Neural progenitor cell (in vitro differentiated cells): ENCODE measurements at regions not wholly inside any gene's neighbourhood (a gene's known extent, or its start where the extent isn't known, plus 50 kb on each side); places are given as distances from the start of the nearest gene placed in this dataset.

ENCODE experiments used
- DNase-seq: peaks from one replicate; pipeline ENCODE4 v3.0.0-alpha.2; 2016; ENCODE audit warnings: low spot score
- H2AFZ ChIP-seq: fragments of 200-600 bp; sonication (generic); replicated peaks from 2 replicates; pipeline ENCODE4 v1.6.1; 2016; ENCODE audit warnings: antibody characterized with exemption
- H3F3A ChIP-seq: fragments of 200-600 bp; sonication (generic); 2 replicates; pipeline ENCODE4 v1.6.1; 2016; ENCODE audit warnings: antibody characterized with exemption, low read depth
- H3K27ac ChIP-seq: fragments of 200-600 bp; sonication (generic); 2 replicates; pipeline ENCODE4 v1.5.1; 2016; ENCODE audit warnings: mild to moderate bottlenecking
- H3K27me3 ChIP-seq: fragments of 200-600 bp; sonication (generic); 2 replicates; pipeline ENCODE4 v1.6.1; 2016; ENCODE audit warnings: mild to moderate bottlenecking, moderate library complexity
- H3K36me3 ChIP-seq: fragments of 200-600 bp; sonication (generic); 2 replicates; pipeline ENCODE4 v1.5.1; 2016
- H3K4me1 ChIP-seq: fragments of 200-600 bp; sonication (generic); 2 replicates; pipeline ENCODE4 v1.6.1; 2016; ENCODE audit warnings: mixed run types
- H3K4me2 ChIP-seq: fragments of 200-600 bp; sonication (generic); 2 replicates; pipeline ENCODE4 v1.6.1; 2016
- H3K4me3 ChIP-seq: fragments of 200-600 bp; sonication (generic); 2 replicates; pipeline ENCODE4 v1.5.1; 2016
- H3K79me2 ChIP-seq: fragments of 200-600 bp; sonication (generic); 2 replicates; pipeline ENCODE4 v1.6.1; 2016; ENCODE audit warnings: low read depth
- H3K9ac ChIP-seq: fragments of 200-600 bp; sonication (generic); 2 replicates; pipeline ENCODE4 v1.6.1; 2016
- H3K9me3 ChIP-seq: fragments of 200-600 bp; sonication (generic); 2 replicates; pipeline ENCODE4 v1.5.1; 2016; ENCODE audit warnings: low read depth
- H4K20me1 ChIP-seq: fragments of 200-600 bp; sonication (generic); 2 replicates; pipeline ENCODE4 v1.6.1; 2016; ENCODE audit warnings: low read depth
- H3K27ac Mint-ChIP-seq: 3 replicates; pipeline ENCODE4 v1.8.0; 2021; ENCODE audit warnings: mixed read lengths
- H3K27me3 Mint-ChIP-seq: 2 replicates; pipeline ENCODE4 v1.8.0; 2022; ENCODE audit warnings: low read depth, mild to moderate bottlenecking, inconsistent platforms, moderate library complexity, mixed read lengths; ENCODE audit not compliant: insufficient read depth
- H3K36me3 Mint-ChIP-seq: 3 replicates; pipeline ENCODE4 v1.8.0; 2021; ENCODE audit warnings: mixed read lengths
- H3K4me1 Mint-ChIP-seq: 3 replicates; pipeline ENCODE4 v1.8.0; 2021; ENCODE audit warnings: mixed read lengths
- H3K4me3 Mint-ChIP-seq: 3 replicates; pipeline ENCODE4 v1.8.0; 2021; ENCODE audit warnings: mild to moderate bottlenecking, moderate library complexity, mixed read lengths
- H3K9me3 Mint-ChIP-seq: 3 replicates; pipeline ENCODE4 v1.8.0; 2020; ENCODE audit warnings: mixed read lengths
- EZH2 ChIP-seq: fragments of 200-600 bp; sonication (generic); IDR thresholded peaks from 2 replicates; pipeline ENCODE4 v1.6.1; 2017; ENCODE audit warnings: antibody characterized with exemption, mild to moderate bottlenecking, moderate library complexity
- EZH2phosphoT487 ChIP-seq: fragments of 200-600 bp; sonication (generic); IDR thresholded peaks from 2 replicates; pipeline ENCODE4 v1.6.1; 2017; ENCODE audit warnings: antibody characterized with exemption
- TF ChIP-seq, protein P1 (sequence below): fragments of 200-600 bp; sonication (generic); IDR thresholded peaks from 2 replicates; pipeline ENCODE4 v1.5.1; 2017; ENCODE audit warnings: antibody characterized with exemption, mild to moderate bottlenecking

DNA sequence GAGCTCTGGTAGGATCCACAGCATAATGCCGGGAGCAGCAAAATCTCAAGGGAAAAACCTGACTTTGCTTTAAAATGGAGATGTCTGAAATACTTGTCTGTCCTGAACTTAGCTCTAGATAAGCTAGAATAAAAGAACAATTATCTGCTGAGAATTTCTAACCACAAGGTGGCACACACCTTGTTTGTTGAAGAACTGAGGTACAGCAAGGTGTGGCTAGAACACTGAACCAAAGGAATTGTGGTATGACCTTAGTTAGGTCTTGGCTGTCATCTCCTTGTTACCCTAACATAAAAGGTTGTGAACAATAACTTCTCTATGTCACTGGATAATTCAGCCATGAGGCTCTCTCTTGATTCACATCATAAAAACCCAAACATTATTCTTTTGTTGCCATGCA is 72.3 kb upstream of the ANXA1 start:
- Histone ChIP-seq H3K4me3 (no peak overlapping the region), H3K27ac (no peak overlapping the region), H3K9me3 (no peaks in the 10 kb centered on the region), H4K20me1 (no peaks in the 10 kb centered on the region), H3K4me2 (no peak overlapping the region), H2AFZ (no peak overlapping the region), H3K79me2 (no peaks in the 10 kb centered on the region), H3K27me3 (no peaks in the 10 kb centered on the region), H3K4me1 (peaks cover 13% of the 10 kb centered on the region), H3K36me3 (no peaks in the 10 kb centered on the region), H3F3A (no peaks in the 10 kb centered on the region), H3K9ac (no peak overlapping the region)
- Mint-ChIP-seq H3K36me3 (no peaks in the 10 kb centered on the region), H3K4me3 (no peak overlapping the region), H3K27ac (no peak overlapping the region), H3K4me1 (peaks cover 15% of the 10 kb centered on the region), H3K9me3 (no peaks in the 10 kb centered on the region), H3K27me3 (no peaks in the 10 kb centered on the region)
- TF ChIP-seq, protein P1, sequence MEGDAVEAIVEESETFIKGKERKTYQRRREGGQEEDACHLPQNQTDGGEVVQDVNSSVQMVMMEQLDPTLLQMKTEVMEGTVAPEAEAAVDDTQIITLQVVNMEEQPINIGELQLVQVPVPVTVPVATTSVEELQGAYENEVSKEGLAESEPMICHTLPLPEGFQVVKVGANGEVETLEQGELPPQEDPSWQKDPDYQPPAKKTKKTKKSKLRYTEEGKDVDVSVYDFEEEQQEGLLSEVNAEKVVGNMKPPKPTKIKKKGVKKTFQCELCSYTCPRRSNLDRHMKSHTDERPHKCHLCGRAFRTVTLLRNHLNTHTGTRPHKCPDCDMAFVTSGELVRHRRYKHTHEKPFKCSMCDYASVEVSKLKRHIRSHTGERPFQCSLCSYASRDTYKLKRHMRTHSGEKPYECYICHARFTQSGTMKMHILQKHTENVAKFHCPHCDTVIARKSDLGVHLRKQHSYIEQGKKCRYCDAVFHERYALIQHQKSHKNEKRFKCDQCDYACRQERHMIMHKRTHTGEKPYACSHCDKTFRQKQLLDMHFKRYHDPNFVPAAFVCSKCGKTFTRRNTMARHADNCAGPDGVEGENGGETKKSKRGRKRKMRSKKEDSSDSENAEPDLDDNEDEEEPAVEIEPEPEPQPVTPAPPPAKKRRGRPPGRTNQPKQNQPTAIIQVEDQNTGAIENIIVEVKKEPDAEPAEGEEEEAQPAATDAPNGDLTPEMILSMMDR, result peak; percentile 12
- no peak for TF ChIP-seq EZH2
- DNase-seq, result no peak

DNA sequence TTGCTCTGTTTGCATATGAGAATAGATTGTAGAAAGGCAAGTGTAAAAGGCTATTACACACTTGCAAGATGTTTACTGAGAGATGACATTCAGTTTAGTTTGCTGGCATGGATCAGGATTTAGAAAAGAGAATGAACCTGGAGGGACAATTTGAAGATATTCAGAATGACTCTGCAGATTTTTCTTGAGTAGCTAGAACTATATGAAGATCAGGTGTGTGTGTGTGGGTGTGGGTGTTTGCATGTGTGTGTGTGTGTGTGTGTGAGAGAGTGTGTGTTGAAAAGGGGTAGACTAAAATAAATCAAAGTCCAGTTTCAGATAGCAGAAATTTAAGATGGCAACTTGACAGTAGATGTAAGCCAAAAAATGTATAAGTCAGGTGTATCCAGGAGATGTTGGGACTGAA is 74.0 kb upstream of the ANXA1 start:
- Mint-ChIP-seq H3K4me3 (no peak overlapping the region), H3K36me3 (no peaks in the 10 kb centered on the region), H3K4me1 (peaks cover 15% of the 10 kb centered on the region), H3K27ac (no peak overlapping the region), H3K27me3 (no peaks in the 10 kb centered on the region), H3K9me3 (no peaks in the 10 kb centered on the region)
- no peak overlapping the region for H2AFZ ChIP-seq
- no peak overlapping the region for H3K4me2 ChIP-seq
- H3K4me1 ChIP-seq, result peaks cover 13% of the 10 kb centered on the region
- no peak overlapping the region for H3K9ac ChIP-seq
- H3K27ac ChIP-seq, result no peak overlapping the region
- no peaks in the 10 kb centered on the region for H3K27me3 ChIP-seq
- no peaks in the 10 kb centered on the region for H3K79me2 ChIP-seq
- no peak for DNase-seq
- TF ChIP-seq, protein P1, result no peak
- TF ChIP-seq EZH2 (no peak), EZH2phosphoT487 (no peak)
- H3K4me3 ChIP-seq, result no peak overlapping the region
- H4K20me1 ChIP-seq, result no peaks in the 10 kb centered on the region
- no peaks in the 10 kb centered on the region for H3F3A ChIP-seq
- no peaks in the 10 kb centered on the region for H3K9me3 ChIP-seq
- no peaks in the 10 kb centered on the region for H3K36me3 ChIP-seq

DNA sequence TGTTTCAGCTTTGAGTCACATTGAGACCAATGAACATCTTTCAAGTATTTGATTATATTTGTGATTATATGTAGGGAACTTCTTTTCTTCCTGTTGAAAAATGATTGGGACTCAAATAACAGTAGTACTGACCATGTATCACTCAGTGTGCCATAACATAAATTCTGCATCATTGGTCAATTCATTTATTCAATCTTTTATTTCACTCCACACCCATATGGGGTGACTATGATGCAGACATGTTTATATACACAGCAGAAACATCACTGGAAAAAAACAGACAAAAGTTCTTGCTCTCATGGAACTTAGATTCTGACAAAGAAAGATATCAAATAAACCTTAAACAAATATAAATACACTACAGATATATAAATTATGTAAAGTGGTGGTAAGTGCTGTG is 74.7 kb upstream of the ANXA1 start:
- Mint-ChIP-seq H3K27me3 (no peaks in the 10 kb centered on the region), H3K9me3 (peaks cover 3% of the 10 kb centered on the region), H3K4me3 (no peak overlapping the region), H3K36me3 (no peaks in the 10 kb centered on the region), H3K27ac (no peak overlapping the region), H3K4me1 (peaks cover 15% of the 10 kb centered on the region)
- Histone ChIP-seq H3K27ac (no peak overlapping the region), H3K9me3 (no peaks in the 10 kb centered on the region), H4K20me1 (no peaks in the 10 kb centered on the region), H3K4me3 (no peak overlapping the region), H3K9ac (no peak overlapping the region), H2AFZ (no peak overlapping the region), H3K4me2 (no peak overlapping the region), H3F3A (no peaks in the 10 kb centered on the region), H3K79me2 (no peaks in the 10 kb centered on the region), H3K4me1 (peaks cover 13% of the 10 kb centered on the region), H3K36me3 (no peaks in the 10 kb centered on the region), H3K27me3 (no peaks in the 10 kb centered on the region)
- no peak for TF ChIP-seq EZH2phosphoT487
- TF ChIP-seq, protein P1, result no peak
- no peak for TF ChIP-seq EZH2
- DNase-seq, result no peak
